LoVo (cell line): ENCODE measurements at regions not wholly inside any gene's neighbourhood (a gene's known extent, or its start where the extent isn't known, plus 50 kb on each side); places are given as distances from the start of the nearest gene placed in this dataset.

Experiments
- DNase-seq: peaks from one replicate; pipeline ENCODE4 v3.0.0-alpha.2; 2016; ENCODE audit warnings: low spot score

- DNase-seq: no peak
These were observed 304.1 kb downstream of the MCTP2 start for GRCh38 chr15:94535298-94536048.

- DNase-seq: no peak
These were observed 305.2 kb downstream of the MCTP2 start for GRCh38 chr15:94536549-94536948.

GRCh38 chr15:94538280-94538679 lies 306.9 kb downstream of the MCTP2 start:
- no peak for DNase-seq

- no peak for DNase-seq
These were observed 311.0 kb downstream of the MCTP2 start for GRCh38 chr15:94542391-94542790.

- no peak for DNase-seq
These were observed 315.4 kb downstream of the MCTP2 start for GRCh38 chr15:94546808-94547207.

GRCh38 chr15:94547711-94548110 lies 316.4 kb downstream of the MCTP2 start:
- no peak for DNase-seq

GRCh38 chr15:94555841-94556519 lies 324.6 kb downstream of the MCTP2 start:
- DNase-seq: no peak

- no peak for DNase-seq
These were observed 329.8 kb downstream of the MCTP2 start for GRCh38 chr15:94561036-94561689.

GRCh38 chr15:94563456-94563855 lies 332.1 kb downstream of the MCTP2 start:
- no peak for DNase-seq

- DNase-seq: no peak
These were observed 345.6 kb downstream of the MCTP2 start for GRCh38 chr15:94576889-94577533.

- no peak for DNase-seq
These were observed 347.9 kb downstream of the MCTP2 start for GRCh38 chr15:94579286-94579685.

GRCh38 chr15:94580211-94580885 lies 349.0 kb downstream of the MCTP2 start:
- no peak for DNase-seq

GRCh38 chr15:94582368-94582767 lies 351.0 kb downstream of the MCTP2 start:
- DNase-seq: no peak

GRCh38 chr15:94584833-94585244 lies 353.5 kb downstream of the MCTP2 start:
- no peak for DNase-seq

- no peak for DNase-seq
These were observed 354.7 kb downstream of the MCTP2 start for GRCh38 chr15:94586099-94586498.

GRCh38 chr15:94587113-94587512 lies 355.8 kb downstream of the MCTP2 start:
- DNase-seq: no peak

GRCh38 chr15:94588993-94589392 lies 357.6 kb downstream of the MCTP2 start:
- DNase-seq: no peak

GRCh38 chr15:94592495-94592894 lies 361.1 kb downstream of the MCTP2 start:
- no peak for DNase-seq

GRCh38 chr15:94596707-94597106 lies 365.3 kb downstream of the MCTP2 start:
- DNase-seq: no peak

GRCh38 chr15:94600505-94600904 lies 369.1 kb downstream of the MCTP2 start:
- no peak for DNase-seq

GRCh38 chr15:94602754-94603470 lies 371.6 kb downstream of the MCTP2 start:
- no peak for DNase-seq
